Stomach (tissue), 8 donors: ENCODE measurements at regions not wholly inside any gene's neighbourhood (a gene's known extent, or its start where the extent isn't known, plus 50 kb on each side); places are given as distances from the start of the nearest gene placed in this dataset.

ENCODE experiments used
- DNase-seq, 2 donors: peaks; one replicate each; pipeline versions ENCODE4 v3.0.0 to v3.0.0-alpha.2; 2013 to 2019
- H3K27ac ChIP-seq, 5 donors: fragments of 200-600 bp in 4 of 5; sonication (generic) in 4 of 5; one replicate each; pipeline ENCODE4 v1.5.1; 2013 to 2019; ENCODE audit warnings: mild to moderate bottlenecking in 1 of 5, moderate library complexity in 1 of 5
- H3K27me3 ChIP-seq, 3 donors: fragments of 200-600 bp; sonication (generic); one replicate each; pipeline ENCODE4 v1.5.1; 2017 to 2019; ENCODE audit warnings: mixed run types in 1 of 3
- H3K36me3 ChIP-seq, 4 donors: fragments of 200-600 bp; sonication (generic); 1 replicate in 3 of 4; 2 replicates in 1 of 4; pipeline ENCODE4 v1.5.1; 2016 to 2019
- H3K4me1 ChIP-seq, 4 donors: fragments of 200-600 bp; sonication (generic); one replicate each; pipeline ENCODE4 v1.5.1; 2016 to 2019
- H3K4me3 ChIP-seq, 4 donors: fragments of 200-600 bp; sonication (generic) in 3 of 4; one replicate each; pipeline ENCODE4 v1.5.1; 2016 to 2019; ENCODE audit warnings: mild to moderate bottlenecking in 1 of 4
- H3K9me3 ChIP-seq, 4 donors: fragments of 200-600 bp; sonication (generic); one replicate each; pipeline ENCODE4 v1.5.1; 2016 to 2019
- CTCF ChIP-seq, 7 experiments: fragments of 450-650 bp in 4 of 7; fragments of 200-600 bp in 3 of 7; sonication (generic) in 3 of 7; IDR thresholded peaks; one replicate each; pipeline ENCODE4 v1.5.1; 2016 to 2019; ENCODE audit warnings: antibody characterized with exemption in 7 of 7, control low read depth in 2 of 7, mild to moderate bottlenecking in 1 of 7
- EP300 ChIP-seq: sonication (generic); formaldehyde crosslinking; IDR thresholded peaks from one replicate; pipeline ENCODE4 v1.6.1; 2017; ENCODE audit warnings: antibody characterized with exemption
- POLR2A ChIP-seq, 4 donors: fragments of 450-650 bp; IDR thresholded peaks; one replicate each; pipeline ENCODE4 v1.6.1; 2016; ENCODE audit warnings: antibody characterized with exemption in 4 of 4, control low read depth in 2 of 4, mild to moderate bottlenecking in 1 of 4, moderate library complexity in 1 of 4
- POLR2AphosphoS5 ChIP-seq, 3 donors: sonication (generic); formaldehyde crosslinking; IDR thresholded peaks; one replicate each; pipeline ENCODE4 v1.6.1; 2016; ENCODE audit warnings: antibody characterized with exemption in 3 of 3
- WGBS, 5 donors: extraction: QIAGEN DNeasy Blood & Tissue Kit in 3 of 5; methylation state at CpG; one replicate each; pipeline versions ENCODE4 v1.1.5 to v1.1.7; 2013 to 2018; 5-methylcytosine and 5-hydroxymethylcytosine counted together
- intact Hi-C: fragments of 100-400 bp; cut with DNase I; formaldehyde crosslinking; loops from one replicate; pipeline ENCODE4 v1.15.1; 2023; ENCODE audit warnings: low total_unique reads
- donor health status: healthy with polysubstance abuse.
- donor health status: Bipolar disorder and iron deficiency.
- donor health status: healthy.

- H3K27ac ChIP-seq = no peak overlapping the region
- H3K9me3 ChIP-seq = no peaks in the 10 kb centered on the region
- peaks cover 0 to 16% (median 10%) of the 10 kb centered on the region in 4 donors for H3K4me1 ChIP-seq
- no peak overlapping the region for H3K4me3 ChIP-seq
- intact Hi-C loops = no loop called here
- H3K36me3 ChIP-seq = no peaks in the 10 kb centered on the region
- H3K27me3 ChIP-seq = peaks cover 0 to 31% (median 0%) of the 10 kb centered on the region in 3 donors
- WGBS, 5 donors = 68 to 75% (median 72%) methylated on average over 8 of the region's 8 CpGs
- DNase-seq = no peak
- TF ChIP-seq POLR2A (IDR thresholded peaks at IDR 0.05) = no peak
- no peak for TF ChIP-seq CTCF (IDR thresholded peaks at IDR 0.05)
- no peak for TF ChIP-seq POLR2AphosphoS5 (IDR thresholded peaks at IDR 0.05)
- TF ChIP-seq EP300 = no peak
These were observed 106.8 kb upstream of the NECTIN1 start for GRCh38 chr11:119835753-119836152.

GRCh38 chr11:119832202-119832935 lies 103.4 kb upstream of the NECTIN1 start:
- H3K36me3 ChIP-seq = no peaks in the 10 kb centered on the region
- 31 to 54% (median 53%) methylated on average over 7 to 11 of the region's 11 CpGs for WGBS, 5 donors
- no peaks in the 10 kb centered on the region for H3K9me3 ChIP-seq
- TF ChIP-seq EP300 (no peak), CTCF (IDR thresholded peaks at IDR 0.05) (no peak), POLR2A (IDR thresholded peaks at IDR 0.05) (no peak), POLR2AphosphoS5 (IDR thresholded peaks at IDR 0.05) (peak in 1 of 3 donors; percentile 58)
- peak overlapping the region in 4 of 5 donors; percentile 9 to 58 (median 40) for H3K27ac ChIP-seq
- DNase-seq = peak; percentile 65 to 87
- H3K4me3 ChIP-seq = no peak overlapping the region
- H3K4me1 ChIP-seq = peaks cover 0 to 16% (median 10%) of the 10 kb centered on the region in 4 donors
- H3K27me3 ChIP-seq = peaks cover 0 to 23% (median 0%) of the 10 kb centered on the region in 3 donors
- intact Hi-C loops = no loop called here

GRCh38 chr11:119831011-119831410 lies 102.0 kb upstream of the NECTIN1 start:
- H3K27me3 ChIP-seq = peaks cover 0 to 31% (median 0%) of the 10 kb centered on the region in 3 donors
- H3K9me3 ChIP-seq = no peaks in the 10 kb centered on the region
- H3K27ac ChIP-seq = no peak overlapping the region
- TF ChIP-seq POLR2A (IDR thresholded peaks at IDR 0.05) (no peak), CTCF (IDR thresholded peaks at IDR 0.05) (no peak)
- H3K4me1 ChIP-seq = peaks cover 0 to 16% (median 10%) of the 10 kb centered on the region in 4 donors
- 73 to 88% (median 76%) methylated on average over 7 of the region's 7 CpGs for WGBS, 5 donors
- DNase-seq = no peak
- intact Hi-C loops = no loop called here
- H3K4me3 ChIP-seq = no peak overlapping the region
- H3K36me3 ChIP-seq = no peaks in the 10 kb centered on the region

GRCh38 chr11:119830400-119830799 lies 101.4 kb upstream of the NECTIN1 start:
- Histone ChIP-seq H3K9me3 (no peaks in the 10 kb centered on the region), H3K27ac (no peak overlapping the region), H3K36me3 (no peaks in the 10 kb centered on the region), H3K27me3 (peaks cover 0 to 31% (median 0%) of the 10 kb centered on the region in 3 donors), H3K4me3 (no peak overlapping the region), H3K4me1 (peaks cover 0 to 16% (median 10%) of the 10 kb centered on the region in 4 donors)
- no peak for DNase-seq
- intact Hi-C loops = no loop called here
- 85 to 89% (median 86%) methylated on average over 6 of the region's 6 CpGs for WGBS, 5 donors
- TF ChIP-seq POLR2AphosphoS5 (IDR thresholded peaks at IDR 0.05) (no peak), POLR2A (IDR thresholded peaks at IDR 0.05) (no peak), CTCF (IDR thresholded peaks at IDR 0.05) (no peak), EP300 (no peak)
